HepG2 (cell line): ENCODE measurements at regions not wholly inside any gene's neighbourhood (a gene's known extent, or its start where the extent isn't known, plus 50 kb on each side); places are given as distances from the start of the nearest gene placed in this dataset.

Source experiments
- ATAC-seq: fragments of 200-7000 bp; cut with Tn5 transposase; 3 replicates; pipeline ENCODE4 v1.9.1; 2020; ENCODE audit warnings: mild to moderate bottlenecking, moderate library complexity
- BruUV-seq: library from RNA; stranded (reverse); fragments of 400-500 nt; replicated peaks from 2 replicates; lab custom pipeline; 2021; lab: Mats Ljungman, UMichigan
- CTCF ChIA-PET: fragments of 300-600 bp; formaldehyde crosslinking; extraction: SDS; loops from one replicate; lab custom pipeline; 2021; ENCODE audit warnings: low total read pairs, inconsistent platforms, low intra/inter-chr PET ratio; lab: Yijun Ruan, JAX
- POLR2A ChIA-PET: fragments of 350-600 bp; sonication (Branson Sonifier 250); formaldehyde crosslinking; loops from one replicate; lab custom pipeline; 2020; ENCODE audit warnings: antibody characterized with exemption, inconsistent platforms; lab: Yijun Ruan, JAX
- DNase-seq: peaks from one replicate; pipeline ENCODE4 v3.0.0-alpha.2; 2015; ENCODE audit warnings: low spot score
- FAIRE-seq: peaks from 3 replicates; lab custom pipeline; 2011; peaks lifted over from hg19 to GRCh38; lab: Jason Lieb, UNC
- H2AFZ ChIP-seq: one replicate; pipeline ENCODE4 v1.6.1; 2011; ENCODE audit warnings: low read length, inconsistent platforms
- H3K27ac ChIP-seq: fragments of 300-600 bp; 3 replicates; pipeline ENCODE4 v1.8.0; 2011; ENCODE audit warnings: mixed run types, mild to moderate bottlenecking, mixed read lengths, low read length, inconsistent platforms; ENCODE audit not compliant: insufficient read depth; ENCODE audit errors: extremely low read length
- H3K27me3 ChIP-seq, 2 experiments: fragments of 200-600 bp in 1 of 2; 2 replicates in 1 of 2; 3 replicates in 1 of 2; pipeline versions ENCODE4 v1.6.0 to v1.8.0; 2011; ENCODE audit warnings: low read length in 2 of 2, mild to moderate bottlenecking in 2 of 2, moderate library complexity in 2 of 2, inconsistent platforms in 1 of 2; ENCODE audit not compliant: insufficient read depth in 2 of 2, control insufficient read depth in 1 of 2
- H3K36me3 ChIP-seq, 2 experiments: fragments of 200-600 bp in 1 of 2; replicated peaks in 1 of 2; 2 replicates in 1 of 2; 3 replicates in 1 of 2; pipeline versions ENCODE4 v1.5.1 to v1.8.0; 2011; ENCODE audit warnings: low read length in 2 of 2, inconsistent platforms in 1 of 2; ENCODE audit not compliant: insufficient read depth in 2 of 2, control insufficient read depth in 1 of 2
- H3K4me1 ChIP-seq: 2 replicates; pipeline ENCODE4 v1.5.1; 2012; ENCODE audit warnings: low read length, inconsistent platforms; ENCODE audit not compliant: insufficient read depth
- H3K4me2 ChIP-seq: 2 replicates; pipeline ENCODE4 v1.6.0; 2011; ENCODE audit warnings: low read depth, low read length, inconsistent platforms
- H3K4me3 ChIP-seq, 3 experiments: fragments of 200-600 bp in 1 of 3; sonication (generic), shearing (Covaris generic) in 1 of 3; replicated peaks in 1 of 3; 2 replicates each; pipeline ENCODE4 v1.5.1; 2011 to 2016; ENCODE audit warnings: low read length in 3 of 3, inconsistent platforms in 2 of 3, low read depth in 2 of 3, mild to moderate bottlenecking in 2 of 3, control low read depth in 1 of 3, mixed read lengths in 1 of 3; ENCODE audit not compliant: insufficient read depth in 1 of 3
- H3K79me2 ChIP-seq: one replicate; pipeline ENCODE4 v1.6.1; 2011; ENCODE audit warnings: low read length, inconsistent platforms; ENCODE audit not compliant: insufficient read depth
- H3K9ac ChIP-seq: 2 replicates; pipeline ENCODE4 v1.6.0; 2011; ENCODE audit warnings: mild to moderate bottlenecking, low read depth, low read length, inconsistent platforms; ENCODE audit not compliant: insufficient read depth
- H3K9me3 ChIP-seq: 2 replicates; pipeline ENCODE4 v1.5.1; 2012; ENCODE audit warnings: mild to moderate bottlenecking, low read length
- H4K20me1 ChIP-seq: 2 replicates; pipeline ENCODE4 v1.6.0; 2011; ENCODE audit warnings: inconsistent platforms, mild to moderate bottlenecking, low read length, moderate library complexity; ENCODE audit not compliant: insufficient read depth
- FOXA3 ChIP-seq: IDR thresholded peaks from 2 replicates; pipeline ENCODE4 v1.6.1; 2016; ENCODE audit warnings: missing genetic modification reagents, missing compliant biosample characterization
- IRF2 ChIP-seq: IDR thresholded peaks from 2 replicates; pipeline ENCODE4 v1.6.1; 2018; ENCODE audit warnings: missing genetic modification reagents, missing compliant biosample characterization
- SIN3B ChIP-seq: fragments of 150-350 bp; IDR thresholded peaks from 2 replicates; pipeline ENCODE4 v1.6.1; 2014; ENCODE audit warnings: low read length
- ZMYM4 ChIP-seq: sonication (generic); formaldehyde crosslinking; IDR thresholded peaks from 2 replicates; pipeline ENCODE4 v1.8.1; 2023; ENCODE audit warnings: mild to moderate bottlenecking, missing genetic modification reagents
- ZNF331 ChIP-seq: sonication (generic); formaldehyde crosslinking; IDR thresholded peaks from 2 replicates; pipeline ENCODE4 v1.4.0; 2020; ENCODE audit warnings: missing genetic modification reagents
- ZNF577 ChIP-seq: sonication (generic); formaldehyde crosslinking; IDR thresholded peaks from 2 replicates; pipeline ENCODE4 v1.4.0; 2020; ENCODE audit warnings: mild to moderate bottlenecking, low read depth, missing genetic modification reagents, borderline replicate concordance
- ZNF878 ChIP-seq: sonication (generic); formaldehyde crosslinking; IDR thresholded peaks from 2 replicates; pipeline ENCODE4 v1.8.1; 2023; ENCODE audit warnings: mild to moderate bottlenecking, missing genetic modification reagents, moderate library complexity
- WGBS: methylation state at CpG from one replicate; pipeline ENCODE4 v1.1.6; 2017; ENCODE audit warnings: low lambda C conversion rate; 5-methylcytosine and 5-hydroxymethylcytosine counted together
- in situ Hi-C: cut with HindIII; loops from 2 replicates; pipeline ENCODE4 v1.10.0; 2017; ENCODE audit warnings: low pct_unique_long_range_greater_than_20kb; ENCODE audit not compliant: extremely low pct_ligation_motif_present
- intact Hi-C: fragments of 100-400 bp; cut with micrococcal nuclease; formaldehyde crosslinking; loops from one replicate; pipeline ENCODE4 v1.10.0; 2022; ENCODE audit not compliant: unreplicated experiment
- TF ChIP-seq, protein P1 (sequence below): sonication (generic); formaldehyde crosslinking; conservative IDR thresholded peaks from 2 replicates; pipeline ENCODE4 v1.8.0; 2022; ENCODE audit warnings: low read depth, missing genetic modification reagents

DNA sequence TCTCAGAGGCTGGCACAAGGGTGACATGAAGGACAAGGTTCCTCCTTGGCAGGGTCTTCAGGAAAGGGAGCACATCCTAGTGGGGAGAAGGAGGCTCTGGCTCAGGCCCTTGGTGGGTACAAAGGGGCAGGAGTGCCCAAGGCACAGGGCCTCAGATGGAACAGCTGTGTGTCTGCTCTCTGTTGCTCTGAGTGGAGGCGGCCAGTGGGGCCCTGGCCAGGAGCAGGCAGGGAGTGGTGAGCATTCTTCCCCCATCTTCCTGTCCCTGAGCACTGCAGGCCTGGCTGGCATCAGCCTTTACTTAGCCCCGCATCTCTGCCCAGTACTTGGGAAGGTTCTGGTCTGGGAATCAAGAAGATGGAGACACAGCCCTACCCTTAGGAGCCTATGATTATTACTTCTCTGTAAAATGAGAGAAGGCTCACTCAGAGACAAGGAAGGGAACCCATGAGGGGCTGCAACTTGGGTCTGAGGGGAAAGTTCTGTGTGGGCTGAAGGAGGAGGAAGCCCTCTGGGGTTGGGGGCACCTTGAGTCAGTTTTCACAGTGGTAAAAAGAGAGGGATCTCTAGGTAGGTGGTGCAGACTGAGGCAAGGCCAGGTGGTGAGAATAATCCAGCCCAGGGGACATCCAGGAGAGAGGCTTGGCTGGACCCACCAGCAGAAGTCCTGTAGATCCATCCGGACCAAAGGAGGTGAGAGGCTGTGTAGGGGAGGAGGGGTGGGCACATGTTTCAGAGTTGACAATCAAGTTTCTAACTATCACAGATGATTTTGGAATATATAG is 173.5 kb downstream of the TSHZ3 start:
- H3K9me3 ChIP-seq: peaks cover 88% of the 10 kb centered on the region
- no peaks in the 10 kb centered on the region for H3K36me3 ChIP-seq
- TF ChIP-seq, protein P1, sequence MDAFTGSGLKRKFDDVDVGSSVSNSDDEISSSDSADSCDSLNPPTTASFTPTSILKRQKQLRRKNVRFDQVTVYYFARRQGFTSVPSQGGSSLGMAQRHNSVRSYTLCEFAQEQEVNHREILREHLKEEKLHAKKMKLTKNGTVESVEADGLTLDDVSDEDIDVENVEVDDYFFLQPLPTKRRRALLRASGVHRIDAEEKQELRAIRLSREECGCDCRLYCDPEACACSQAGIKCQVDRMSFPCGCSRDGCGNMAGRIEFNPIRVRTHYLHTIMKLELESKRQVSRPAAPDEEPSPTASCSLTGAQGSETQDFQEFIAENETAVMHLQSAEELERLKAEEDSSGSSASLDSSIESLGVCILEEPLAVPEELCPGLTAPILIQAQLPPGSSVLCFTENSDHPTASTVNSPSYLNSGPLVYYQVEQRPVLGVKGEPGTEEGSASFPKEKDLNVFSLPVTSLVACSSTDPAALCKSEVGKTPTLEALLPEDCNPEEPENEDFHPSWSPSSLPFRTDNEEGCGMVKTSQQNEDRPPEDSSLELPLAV (CRISPR knock-in tag): no peak
- TF ChIP-seq ZNF331 (no peak), SIN3B (no peak), FOXA3 (CRISPR knock-in tag) (no peak), ZNF878 (CRISPR knock-in tag) (no peak), IRF2 (no peak), ZNF577 (CRISPR knock-in tag) (no peak), ZMYM4 (CRISPR knock-in tag) (no peak)
- H4K20me1 ChIP-seq: no peaks in the 10 kb centered on the region
- POLR2A ChIA-PET: no interaction called here
- DNase-seq: no peak
- no peaks in the 10 kb centered on the region for H3K79me2 ChIP-seq
- ATAC-seq: no peak
- in situ Hi-C loops (no loop called here), intact Hi-C loops (no loop called here)
- no peaks in the 10 kb centered on the region for H3K4me1 ChIP-seq
- CTCF ChIA-PET: no interaction called here
- H3K9ac ChIP-seq: no peak overlapping the region
- BruUV-seq: no TSS peak
- no peaks in the 10 kb centered on the region for H3K27me3 ChIP-seq
- WGBS: 4% methylated on average over 3 of the region's 3 CpGs
- H2AFZ ChIP-seq: no peak overlapping the region
- no peak overlapping the region for H3K4me3 ChIP-seq
- FAIRE-seq: no peak
- no peak overlapping the region for H3K27ac ChIP-seq
- H3K4me2 ChIP-seq: no peak overlapping the region
